Endothelial cell (in vitro differentiated cells): ENCODE measurements at regions not wholly inside any gene's neighbourhood (a gene's known extent, or its start where the extent isn't known, plus 50 kb on each side); places are given as distances from the start of the nearest gene placed in this dataset.

Source experiments
- DNase-seq: peaks from one replicate; pipeline ENCODE4 v3.0.0; 2021; ENCODE audit warnings: low spot score
- H3K27ac Mint-ChIP-seq: one replicate; pipeline ENCODE4 v1.8.0; 2021; ENCODE audit warnings: mixed read lengths, inconsistent platforms; ENCODE audit not compliant: unreplicated experiment
- H3K27me3 Mint-ChIP-seq: one replicate; pipeline ENCODE4 v1.8.0; 2021; ENCODE audit warnings: mild to moderate bottlenecking, moderate library complexity, mixed read lengths, inconsistent platforms; ENCODE audit not compliant: unreplicated experiment
- H3K36me3 Mint-ChIP-seq: one replicate; pipeline ENCODE4 v1.8.0; 2021; ENCODE audit warnings: mild to moderate bottlenecking, low read depth, mixed read lengths, inconsistent platforms; ENCODE audit not compliant: unreplicated experiment
- H3K4me1 Mint-ChIP-seq: one replicate; pipeline ENCODE4 v1.8.0; 2021; ENCODE audit warnings: mild to moderate bottlenecking, mixed read lengths, inconsistent platforms; ENCODE audit not compliant: unreplicated experiment
- H3K4me3 Mint-ChIP-seq: one replicate; pipeline ENCODE4 v1.8.0; 2021; ENCODE audit warnings: mild to moderate bottlenecking, mixed read lengths, inconsistent platforms; ENCODE audit not compliant: unreplicated experiment
- H3K9me3 Mint-ChIP-seq: one replicate; pipeline ENCODE4 v1.8.0; 2021; ENCODE audit warnings: mixed read lengths, inconsistent platforms; ENCODE audit not compliant: unreplicated experiment
- CTCF ChIP-seq: fragments of 200-600 bp; sonication (generic); IDR thresholded peaks from one replicate; pipeline ENCODE4 v1.5.0; 2021; ENCODE audit warnings: antibody characterized with exemption; ENCODE audit not compliant: unreplicated experiment

GRCh38 chr16:51952500-51952899, 594.4 kb downstream of the TOX3 start:
- H3K27me3 Mint-ChIP-seq: peaks cover 2% of the 10 kb centered on the region
- no peak for TF ChIP-seq CTCF

GRCh38 chr16:51951668-51952298, 595.2 kb downstream of the TOX3 start:
- H3K27ac Mint-ChIP-seq: no peak overlapping the region
- TF ChIP-seq CTCF: no peak
- no peak for DNase-seq
- H3K4me1 Mint-ChIP-seq: peaks cover 10% of the 10 kb centered on the region
- H3K9me3 Mint-ChIP-seq: no peaks in the 10 kb centered on the region
- H3K27me3 Mint-ChIP-seq: peaks cover 2% of the 10 kb centered on the region
- no peaks in the 10 kb centered on the region for H3K36me3 Mint-ChIP-seq
- H3K4me3 Mint-ChIP-seq: no peak overlapping the region

More at GRCh38 chr16:51952500-51952899, 594.4 kb downstream of the TOX3 start:
- Mint-ChIP-seq H3K9me3 (no peaks in the 10 kb centered on the region), H3K36me3 (no peaks in the 10 kb centered on the region), H3K4me3 (no peak overlapping the region), H3K27ac (no peak overlapping the region), H3K4me1 (peaks cover 10% of the 10 kb centered on the region)
- DNase-seq: no peak

- no peaks in the 10 kb centered on the region for H3K9me3 Mint-ChIP-seq
- H3K4me3 Mint-ChIP-seq: no peak overlapping the region
- peaks cover 13% of the 10 kb centered on the region for H3K4me1 Mint-ChIP-seq
- H3K36me3 Mint-ChIP-seq: no peaks in the 10 kb centered on the region
- DNase-seq: no peak
- peaks cover 2% of the 10 kb centered on the region for H3K27me3 Mint-ChIP-seq
- H3K27ac Mint-ChIP-seq: no peak overlapping the region
- no peak for TF ChIP-seq CTCF
These were observed 596.7 kb downstream of the TOX3 start for GRCh38 chr16:51950118-51950780.

GRCh38 chr16:51949282-51949681, 597.7 kb downstream of the TOX3 start:
- H3K9me3 Mint-ChIP-seq: no peaks in the 10 kb centered on the region
- peaks cover 2% of the 10 kb centered on the region for H3K27me3 Mint-ChIP-seq
- H3K36me3 Mint-ChIP-seq: no peaks in the 10 kb centered on the region
- H3K4me3 Mint-ChIP-seq: no peak overlapping the region
- TF ChIP-seq CTCF: no peak
- peaks cover 13% of the 10 kb centered on the region for H3K4me1 Mint-ChIP-seq
- no peak for DNase-seq
- no peak overlapping the region for H3K27ac Mint-ChIP-seq

- no peak for DNase-seq
- no peaks in the 10 kb centered on the region for H3K27me3 Mint-ChIP-seq
- H3K36me3 Mint-ChIP-seq: no peaks in the 10 kb centered on the region
- no peaks in the 10 kb centered on the region for H3K9me3 Mint-ChIP-seq
- H3K4me3 Mint-ChIP-seq: no peak overlapping the region
- H3K27ac Mint-ChIP-seq: no peak overlapping the region
- H3K4me1 Mint-ChIP-seq: peaks cover 3% of the 10 kb centered on the region
- no peak for TF ChIP-seq CTCF
These were observed 605.5 kb downstream of the TOX3 start for GRCh38 chr16:51941412-51941811.
